BE2C (cell line): ENCODE measurements at regions not wholly inside any gene's neighbourhood (a gene's known extent, or its start where the extent isn't known, plus 50 kb on each side); places are given as distances from the start of the nearest gene placed in this dataset.

Source experiments
- DNase-seq: peaks from one replicate; pipeline ENCODE4 v3.0.0-alpha.2; 2020
- H3K27me3 ChIP-seq: fragments of 250-450 bp; sonication (Bioruptor Pico); 2 replicates; pipeline ENCODE4 v1.5.1; 2020; ENCODE audit warnings: mild to moderate bottlenecking
- H3K36me3 ChIP-seq: fragments of 250-450 bp; sonication (Bioruptor Pico); 2 replicates; pipeline ENCODE4 v1.5.1; 2020; ENCODE audit warnings: mild to moderate bottlenecking
- H3K4me1 ChIP-seq: fragments of 250-450 bp; sonication (Bioruptor Pico); 2 replicates; pipeline ENCODE4 v1.5.1; 2020
- H3K4me3 ChIP-seq: 2 replicates; pipeline ENCODE4 v1.5.1; 2011; ENCODE audit warnings: low read depth, low read length
- H3K9me3 ChIP-seq: fragments of 250-450 bp; sonication (Bioruptor Pico); 2 replicates; pipeline ENCODE4 v1.5.1; 2020
- CTCF ChIP-seq: IDR thresholded peaks from 2 replicates; pipeline ENCODE4 v1.5.1; 2012; ENCODE audit warnings: mild to moderate bottlenecking, low read depth, low read length

GRCh38 chr22:48422900-48423480 is 1404.7 kb downstream of the BRD1 start:
- no peak for TF ChIP-seq CTCF
- H3K4me1 ChIP-seq, result no peaks in the 10 kb centered on the region
- peaks cover 3% of the 10 kb centered on the region for H3K9me3 ChIP-seq
- H3K27me3 ChIP-seq, result no peaks in the 10 kb centered on the region
- no peaks in the 10 kb centered on the region for H3K36me3 ChIP-seq
- no peak overlapping the region for H3K4me3 ChIP-seq
- no peak for DNase-seq

DNA sequence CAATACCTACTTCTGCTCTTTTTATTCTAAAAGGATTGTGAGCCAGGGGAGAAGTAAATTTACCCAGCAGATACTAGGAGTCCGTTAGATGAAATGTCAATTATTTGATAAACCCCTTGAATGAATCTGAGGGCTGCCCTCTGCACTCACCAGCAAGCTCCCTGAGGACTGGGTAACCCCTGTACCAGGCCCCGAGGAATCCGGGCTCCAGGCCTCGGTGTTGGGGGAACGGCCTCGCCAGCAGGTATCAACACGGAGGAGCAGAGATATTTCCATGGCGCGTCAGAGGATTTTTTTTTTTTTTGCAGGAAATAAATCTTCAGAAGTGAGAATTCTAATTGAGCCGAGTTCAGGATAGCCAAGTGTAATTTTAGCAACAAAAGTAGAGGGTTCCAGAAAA is 1408.8 kb downstream of the BRD1 start:
- no peak for TF ChIP-seq CTCF
- no peaks in the 10 kb centered on the region; the same call in 1 of the 2 replicates for H3K9me3 ChIP-seq
- no peaks in the 10 kb centered on the region for H3K36me3 ChIP-seq
- DNase-seq, result no peak
- H3K4me1 ChIP-seq, result no peaks in the 10 kb centered on the region
- no peak overlapping the region for H3K4me3 ChIP-seq
- H3K27me3 ChIP-seq, result no peaks in the 10 kb centered on the region

DNA sequence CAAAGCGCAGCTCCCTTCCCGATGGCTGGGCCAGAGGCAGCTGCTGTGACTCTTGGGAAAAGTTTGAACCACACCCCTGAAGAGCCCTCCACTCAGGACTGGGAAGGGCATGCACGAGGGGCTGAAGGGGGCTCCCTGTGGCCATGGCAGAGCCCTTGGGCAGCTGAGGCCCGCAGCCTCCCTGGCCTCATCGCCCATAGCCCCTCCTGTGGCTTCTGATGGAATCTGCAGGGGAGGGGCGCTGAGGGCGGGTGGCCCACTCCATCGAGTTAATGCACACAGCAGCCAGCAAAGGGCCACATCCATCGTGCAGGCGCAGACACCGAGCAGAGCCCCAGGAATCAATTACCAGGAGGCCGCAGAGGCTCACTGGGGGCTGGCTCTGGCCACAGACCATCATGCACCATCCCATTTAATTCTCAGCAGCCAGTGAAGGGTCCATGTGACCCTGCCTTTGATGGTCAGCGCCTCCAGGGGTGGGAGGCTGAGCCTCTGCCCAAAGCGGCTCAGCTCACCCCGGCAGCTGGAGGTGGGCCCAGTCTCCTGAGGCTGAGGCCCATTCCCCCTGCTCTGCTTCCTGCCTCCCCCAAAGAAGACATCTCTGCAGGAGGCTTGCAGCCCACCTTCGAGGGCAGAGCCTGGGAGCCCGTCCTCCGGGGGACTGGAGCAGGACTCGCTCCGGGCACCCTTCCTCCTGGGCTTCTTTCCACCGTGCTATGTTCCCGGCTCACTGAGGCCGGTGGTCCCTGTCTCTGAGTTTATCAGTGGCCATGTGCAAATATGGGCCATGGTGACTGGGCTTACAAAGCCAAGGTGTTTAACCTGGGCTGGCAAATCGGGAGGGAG is 1410.2 kb downstream of the BRD1 start:
- no peaks in the 10 kb centered on the region; the same call in 1 of the 2 replicates for H3K9me3 ChIP-seq
- H3K27me3 ChIP-seq, result no peaks in the 10 kb centered on the region
- H3K4me3 ChIP-seq, result no peak overlapping the region
- H3K36me3 ChIP-seq, result no peaks in the 10 kb centered on the region
- no peaks in the 10 kb centered on the region for H3K4me1 ChIP-seq
- TF ChIP-seq CTCF, result no peak
- no peak for DNase-seq

GRCh38 chr22:48416396-48417224 is 1411.1 kb downstream of the BRD1 start:
- H3K9me3 ChIP-seq, result no peaks in the 10 kb centered on the region; the same call in 1 of the 2 replicates
- no peak overlapping the region for H3K4me3 ChIP-seq
- H3K27me3 ChIP-seq, result no peaks in the 10 kb centered on the region
- DNase-seq, result no peak
- no peaks in the 10 kb centered on the region for H3K36me3 ChIP-seq
- H3K4me1 ChIP-seq, result no peaks in the 10 kb centered on the region
- no peak for TF ChIP-seq CTCF

DNA sequence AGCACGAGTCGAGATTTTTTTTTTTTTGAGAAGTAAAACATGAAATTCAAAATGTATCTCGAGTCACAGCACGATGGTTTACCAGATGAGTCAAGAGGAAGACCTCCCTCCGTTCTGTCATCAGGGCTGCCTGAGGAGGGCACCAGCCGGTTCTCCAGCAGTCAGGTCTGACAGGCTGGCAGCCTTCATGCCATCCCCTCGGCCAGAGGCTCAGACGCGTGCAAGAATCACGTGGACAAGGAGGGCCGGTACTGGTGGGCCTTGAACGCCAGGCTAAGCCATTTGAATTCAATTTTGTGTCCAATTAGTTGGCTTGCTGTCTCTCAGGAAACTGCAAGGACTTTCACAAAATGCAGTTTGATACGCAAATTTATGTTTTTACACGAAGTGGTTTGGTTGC is 1412.2 kb downstream of the BRD1 start:
- no peak for TF ChIP-seq CTCF
- Histone ChIP-seq H3K27me3 (no peaks in the 10 kb centered on the region), H3K4me3 (no peak overlapping the region)

More for the DNA sequence above, 1412.2 kb downstream of the BRD1 start:
- no peak for DNase-seq
- no peaks in the 10 kb centered on the region; the same call in 1 of the 2 replicates for H3K9me3 ChIP-seq
- no peaks in the 10 kb centered on the region for H3K4me1 ChIP-seq
- H3K36me3 ChIP-seq, result no peaks in the 10 kb centered on the region
